HG03558 (cell line): ENCODE measurements at regions not wholly inside any gene's neighbourhood (a gene's known extent, or its start where the extent isn't known, plus 50 kb on each side); places are given as distances from the start of the nearest gene placed in this dataset.

Source experiments
- ATAC-seq: cut with Tn5 transposase; IDR thresholded peaks from one replicate; pipeline ENCODE4 v1.9.1; 2021; ENCODE audit warnings: moderate number of reproducible peaks; ENCODE audit not compliant: unreplicated experiment; ENCODE audit errors: extremely low read depth

DNA sequence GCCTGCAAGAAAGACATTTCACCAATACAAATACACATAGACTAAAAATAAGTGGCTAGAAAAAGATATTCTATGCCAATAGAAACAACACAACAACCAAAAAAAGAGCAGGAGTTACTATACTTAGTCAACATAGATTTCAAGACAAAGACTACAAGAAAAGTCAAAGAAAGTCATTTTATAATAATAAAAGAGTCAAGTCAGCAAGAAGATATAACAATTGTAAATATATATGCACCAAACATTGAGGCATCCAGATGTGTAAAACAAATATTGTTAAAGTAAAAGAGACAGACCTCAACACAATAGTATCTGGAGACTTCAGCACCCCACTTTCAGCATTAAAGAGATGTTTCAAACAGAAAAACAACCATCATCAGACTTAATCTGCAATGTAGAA is 104.6 kb downstream of the AMY1C start:
- ATAC-seq = no peak

DNA sequence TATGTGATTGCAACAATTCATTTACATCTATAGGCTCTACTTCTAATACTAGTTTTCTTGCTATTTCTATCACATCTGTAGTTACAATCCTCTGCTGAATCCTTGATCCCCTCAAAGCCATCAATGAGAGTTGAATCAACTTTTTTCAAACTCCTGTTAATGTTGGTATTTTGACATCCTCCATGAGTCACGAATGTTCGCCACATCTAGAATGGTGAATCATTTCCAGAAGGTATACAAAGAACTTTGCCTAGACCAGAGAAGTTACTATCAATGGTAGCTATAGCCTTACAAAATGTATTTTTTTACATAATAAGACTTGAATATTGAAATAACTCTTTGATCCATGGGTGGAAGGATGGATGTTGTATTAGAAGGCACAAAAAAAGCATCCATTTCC is 110.0 kb downstream of the AMY1C start:
- no peak for ATAC-seq

DNA sequence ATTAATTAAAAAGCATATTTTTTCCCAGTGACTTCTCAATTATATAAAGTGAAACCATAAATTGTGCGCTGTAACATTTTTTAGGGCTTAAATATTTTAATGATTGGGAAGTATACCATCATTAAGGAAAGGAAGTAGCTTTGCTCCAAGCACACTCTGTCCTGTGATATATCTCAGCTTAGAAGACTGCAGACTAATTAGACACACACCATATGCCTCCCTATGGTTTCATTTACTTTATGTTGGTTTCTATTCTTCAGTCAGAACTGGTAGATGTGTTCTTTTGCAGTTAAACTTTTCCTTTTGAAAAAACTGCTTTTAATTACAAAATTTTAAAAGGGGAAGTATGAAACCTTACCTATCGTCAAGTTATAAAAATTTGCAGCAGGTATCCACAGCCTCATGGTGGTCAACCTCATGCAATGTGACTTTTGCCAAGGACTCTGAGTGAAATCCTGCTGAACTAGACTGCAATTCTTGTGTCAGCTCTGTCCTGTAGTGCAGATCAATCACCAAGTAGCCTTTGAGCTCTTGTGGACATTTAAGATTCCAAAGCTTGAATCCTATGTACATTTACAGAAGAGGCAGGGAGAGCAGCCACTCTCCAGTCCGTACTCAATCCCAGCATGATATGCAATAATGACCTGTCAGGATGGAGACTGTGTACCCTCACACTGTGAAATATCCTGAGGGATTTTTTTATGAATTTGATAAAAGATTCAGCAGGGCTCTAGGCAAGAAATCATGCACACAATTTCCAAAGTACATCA is 149.1 kb downstream of the AMY1C start:
- ATAC-seq = no peak

DNA sequence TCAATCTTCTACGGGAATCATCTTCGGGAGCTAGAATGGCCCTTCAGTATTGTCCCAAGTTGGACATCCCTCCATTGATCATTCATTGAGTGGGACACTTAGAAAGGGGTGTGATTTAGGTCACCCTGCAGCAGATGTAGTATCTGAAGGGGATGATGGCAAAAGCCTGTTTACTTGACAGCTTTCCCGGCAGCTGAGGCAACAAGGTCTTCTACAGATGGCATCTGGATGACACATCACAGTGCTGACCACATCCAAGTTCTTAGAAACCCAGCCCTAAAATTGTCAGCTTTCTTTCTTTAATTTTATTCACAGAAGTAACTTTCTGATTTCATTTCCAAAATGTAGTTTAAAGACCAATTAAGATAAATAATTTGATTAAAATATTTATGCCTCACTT is 150.3 kb downstream of the AMY1C start:
- no peak for ATAC-seq

DNA sequence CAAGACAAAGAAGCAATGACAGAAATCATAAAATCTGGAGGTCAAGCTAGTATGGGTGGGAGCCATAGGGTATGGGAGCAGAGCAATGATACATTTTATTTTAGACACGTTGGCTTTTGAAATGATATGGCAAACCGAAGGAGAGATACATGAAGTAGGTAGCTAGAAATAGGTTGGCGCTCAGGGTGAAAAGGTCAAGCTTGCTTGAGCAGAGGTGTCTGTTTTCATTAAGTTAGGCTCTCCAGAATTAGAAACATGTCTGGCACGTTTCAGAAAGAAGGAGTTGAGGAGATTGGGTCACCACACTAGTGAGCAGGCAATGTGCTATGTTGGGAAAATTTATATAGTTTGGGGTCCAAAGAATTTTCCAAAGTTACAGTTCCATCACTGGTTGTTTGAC is 151.4 kb downstream of the AMY1C start:
- ATAC-seq = no peak

DNA sequence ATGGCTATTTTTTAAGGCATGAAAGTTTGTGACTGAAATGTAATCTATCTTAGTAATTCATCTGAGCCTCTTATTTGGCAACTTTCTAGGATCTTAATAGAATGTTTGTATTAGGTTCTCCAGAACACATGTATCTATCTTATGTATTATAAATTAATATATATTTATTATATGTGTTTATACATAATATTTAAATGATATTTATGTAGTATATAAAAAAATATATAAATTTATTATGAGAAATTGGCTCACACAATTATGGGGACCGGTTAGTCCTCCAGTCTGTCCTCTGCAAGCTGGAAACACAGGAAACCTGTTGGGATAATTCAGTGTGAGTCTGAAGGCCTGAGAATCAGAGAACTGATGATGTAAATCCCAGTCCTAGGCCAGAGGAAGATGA is 155.7 kb downstream of the AMY1C start:
- no peak for ATAC-seq

DNA sequence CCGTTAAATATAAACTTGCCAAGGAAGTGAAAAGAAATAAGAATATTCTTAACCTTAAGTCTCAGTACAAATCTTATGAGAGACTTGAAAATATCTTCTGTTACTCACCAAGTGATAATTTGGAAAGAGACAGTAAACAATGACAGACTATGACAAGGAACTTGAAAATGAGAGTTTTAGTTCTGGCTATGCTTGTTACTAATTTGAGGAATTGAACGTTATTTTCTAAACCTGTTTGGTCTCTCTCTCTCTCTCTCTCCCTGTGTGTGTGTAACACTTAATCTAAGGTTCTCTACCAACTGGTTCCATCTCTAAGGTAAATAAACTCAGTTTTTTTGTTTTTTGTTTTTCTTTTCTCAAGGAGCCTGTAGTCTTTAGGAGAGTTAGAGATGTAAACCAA is 161.8 kb downstream of the AMY1C start:
- ATAC-seq = no peak

DNA sequence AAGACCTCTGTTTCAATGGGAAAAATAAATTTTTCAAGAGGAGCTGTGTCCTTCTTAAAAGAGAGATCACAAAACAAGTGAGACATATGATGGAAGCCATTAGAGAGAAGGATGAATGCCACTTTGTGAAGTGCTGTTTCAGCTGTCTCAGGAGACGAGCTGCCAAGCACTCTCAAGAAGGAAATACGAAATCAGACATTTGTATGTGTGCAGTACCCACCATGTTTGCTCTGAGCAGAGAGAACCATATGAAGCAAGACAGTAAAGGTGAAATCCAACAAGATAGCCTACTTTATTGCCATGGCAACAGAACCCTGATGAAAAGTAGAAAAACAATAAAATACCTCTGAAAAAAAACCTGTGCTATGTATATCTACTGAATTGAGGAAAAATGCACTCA is 168.1 kb downstream of the AMY1C start:
- no peak for ATAC-seq

DNA sequence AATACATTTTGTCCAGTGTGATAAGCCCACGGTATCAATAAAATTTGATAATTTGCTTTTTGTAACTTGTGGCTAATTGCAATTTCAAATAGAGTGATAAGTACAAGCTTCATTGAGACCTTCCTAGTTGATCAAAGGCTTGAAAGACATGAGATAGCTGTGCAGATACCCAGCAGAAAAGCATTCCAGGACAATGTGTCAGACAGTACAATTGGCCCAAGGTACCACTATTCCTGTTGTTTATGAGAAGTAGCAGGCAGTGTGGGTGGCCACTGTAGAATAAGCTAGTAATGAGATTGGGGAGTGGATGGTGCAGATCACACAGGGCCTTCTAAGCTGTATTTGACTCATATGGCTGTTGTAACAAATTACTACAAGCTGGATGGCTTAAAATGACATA is 182.2 kb downstream of the AMY1C start:
- no peak for ATAC-seq

DNA sequence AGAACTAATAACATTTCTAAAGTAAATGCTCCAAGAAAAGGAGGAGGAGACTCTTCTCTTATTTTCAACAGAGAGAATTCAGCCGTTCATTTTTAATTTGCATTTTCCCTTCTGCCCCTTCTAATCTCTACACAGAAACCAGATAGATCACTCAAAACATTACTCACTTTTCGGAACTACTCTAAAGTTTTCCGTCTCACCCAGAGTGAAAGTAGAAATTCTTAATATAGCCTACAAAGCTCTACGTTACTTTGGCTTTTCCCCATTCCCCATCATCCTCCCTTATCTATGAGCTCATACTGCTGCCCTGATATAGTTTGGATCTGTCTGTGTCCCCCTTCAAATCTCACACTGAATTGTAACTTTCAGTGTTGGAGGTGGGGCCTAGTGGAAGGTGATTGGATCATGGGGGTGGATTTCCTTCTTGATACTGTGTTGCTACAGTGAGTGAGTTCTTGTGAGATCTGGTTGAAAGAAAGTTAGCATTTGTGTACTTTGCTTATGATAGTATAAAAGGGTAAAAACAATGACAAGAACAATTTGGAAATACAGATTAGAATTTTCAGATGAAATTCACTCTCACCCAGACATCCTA is 188.2 kb downstream of the AMY1C start:
- peak; percentile 86 for ATAC-seq

DNA sequence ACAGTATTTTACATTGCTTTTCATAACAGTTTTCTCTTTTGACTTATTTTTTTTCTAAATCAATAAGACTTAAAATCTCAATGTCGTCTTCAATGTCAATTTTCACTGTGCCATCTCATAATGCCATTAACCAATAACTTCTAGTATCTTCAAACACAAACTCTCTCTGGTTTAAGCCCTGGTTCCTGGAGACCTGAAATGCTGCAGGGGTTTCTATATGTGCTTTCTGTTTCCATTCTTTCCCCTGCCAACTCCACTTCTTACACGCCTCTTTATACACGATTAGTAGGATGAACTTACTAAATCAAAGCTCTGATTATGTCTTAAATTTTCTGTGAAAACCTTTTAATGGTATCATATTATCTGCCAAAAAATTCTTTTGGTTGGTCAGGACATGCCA is 191.4 kb downstream of the AMY1C start:
- ATAC-seq = no peak

DNA sequence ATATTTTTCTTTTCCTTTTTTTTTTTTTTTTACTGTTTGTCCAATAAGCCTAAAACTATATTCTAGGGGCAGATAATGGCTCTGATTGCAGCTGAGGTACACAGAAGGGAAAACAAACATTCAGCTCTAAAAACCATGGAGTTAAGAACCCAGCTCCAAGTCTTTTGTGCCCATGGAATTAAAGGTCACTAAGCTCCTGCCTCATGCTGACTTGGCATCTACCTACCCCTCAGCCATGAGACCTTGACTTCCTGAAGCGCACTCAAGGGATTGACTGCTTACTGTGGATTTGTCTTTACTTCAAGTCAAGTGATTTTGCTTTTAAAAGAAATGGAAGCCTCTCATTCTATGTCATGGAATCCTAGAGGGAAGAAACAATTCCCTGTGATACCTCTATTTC is 192.3 kb downstream of the AMY1C start:
- ATAC-seq = no peak

DNA sequence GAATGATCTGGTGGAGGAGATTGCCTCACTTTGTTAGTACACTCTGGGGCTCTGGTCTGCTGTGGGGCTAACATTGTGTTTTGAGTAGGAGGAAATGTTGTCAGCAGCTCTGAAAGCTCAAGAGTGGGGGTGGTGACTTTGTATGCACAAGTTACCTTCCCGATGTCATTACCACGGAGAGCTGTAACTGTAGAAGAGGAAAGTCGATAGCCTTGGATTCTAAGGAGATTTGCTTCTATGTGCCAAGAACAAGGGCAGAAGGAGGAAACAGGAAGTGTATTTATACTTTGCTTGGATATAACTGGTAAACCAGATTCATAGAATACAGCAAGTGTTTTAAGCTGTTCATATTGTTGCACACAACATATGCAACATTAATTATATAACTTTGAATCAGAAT is 196.1 kb downstream of the AMY1C start:
- no peak for ATAC-seq

DNA sequence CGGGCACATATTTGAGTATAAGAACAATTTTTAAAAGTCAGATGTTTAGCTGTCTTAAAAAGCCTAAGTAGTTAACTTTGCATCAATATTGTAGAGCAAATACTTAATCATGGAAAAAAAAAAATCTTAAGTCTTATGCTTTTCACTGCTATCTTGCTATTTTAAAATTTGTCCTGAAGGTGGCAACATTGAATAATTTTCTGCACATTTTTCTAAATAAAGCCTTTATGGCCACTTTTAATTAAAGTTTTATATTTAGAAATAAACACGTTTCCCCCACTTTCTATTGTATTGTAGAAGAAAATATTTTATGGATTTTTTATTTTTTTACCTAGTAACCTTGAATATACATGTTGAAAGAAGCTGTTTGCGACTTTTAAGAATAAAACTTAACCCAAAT is 198.8 kb downstream of the AMY1C start:
- ATAC-seq = no peak

DNA sequence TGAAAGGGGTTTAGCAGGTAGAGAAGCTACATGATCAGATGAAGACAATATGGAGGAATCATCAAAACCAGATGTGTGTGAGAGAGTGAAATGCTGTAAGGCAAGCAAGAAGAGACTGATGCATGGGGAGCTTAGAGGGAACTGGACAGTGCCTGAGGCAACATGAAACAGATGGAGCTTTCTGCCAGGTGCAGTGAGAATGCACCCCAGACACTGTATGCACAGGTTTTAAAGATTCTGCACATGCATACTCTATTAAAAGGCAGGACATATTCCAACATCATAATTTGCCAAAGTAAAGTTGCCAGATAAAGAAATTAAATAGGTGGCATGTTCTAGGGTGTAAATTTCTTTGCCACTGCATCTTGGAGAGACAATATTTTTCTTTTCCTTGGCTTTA is 200.1 kb downstream of the AMY1C start:
- ATAC-seq = no peak

DNA sequence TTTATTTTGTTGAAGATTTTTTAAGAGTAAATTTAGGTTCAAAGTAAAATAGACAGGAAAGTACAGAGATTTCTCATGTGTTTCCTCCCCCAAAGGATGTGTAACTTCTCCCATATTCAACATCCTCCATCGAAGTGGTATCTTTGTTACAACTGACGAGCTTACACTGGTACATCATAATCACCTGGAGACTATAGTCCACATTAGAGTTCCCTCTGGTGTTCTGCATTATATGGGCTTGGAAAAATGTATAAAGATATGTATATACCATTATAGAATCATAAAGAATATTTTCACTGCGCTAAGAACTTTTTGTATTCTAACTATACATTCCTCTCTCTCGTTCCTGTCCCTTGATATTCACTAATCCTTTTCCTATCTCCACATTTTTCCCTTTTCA is 203.7 kb downstream of the AMY1C start:
- ATAC-seq = no peak

DNA sequence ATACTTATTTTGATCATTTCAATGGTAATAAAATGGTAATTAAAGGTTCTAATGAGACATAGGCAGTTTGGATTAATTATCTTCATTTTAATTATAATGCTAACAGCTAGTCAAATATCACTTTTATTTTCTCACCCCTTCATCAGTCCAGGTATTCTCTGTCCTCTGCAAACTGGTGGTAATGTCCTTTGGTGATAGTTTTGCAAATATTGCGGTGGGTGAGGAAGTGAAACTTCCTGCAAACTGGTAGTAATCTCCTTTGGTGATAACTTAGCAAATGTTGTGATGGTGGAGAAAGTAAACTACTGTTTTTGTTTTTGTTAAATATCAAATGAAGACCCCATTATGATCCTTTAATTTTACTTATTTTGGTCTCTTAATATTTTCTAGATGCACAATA is 209.0 kb downstream of the AMY1C start:
- ATAC-seq = no peak

DNA sequence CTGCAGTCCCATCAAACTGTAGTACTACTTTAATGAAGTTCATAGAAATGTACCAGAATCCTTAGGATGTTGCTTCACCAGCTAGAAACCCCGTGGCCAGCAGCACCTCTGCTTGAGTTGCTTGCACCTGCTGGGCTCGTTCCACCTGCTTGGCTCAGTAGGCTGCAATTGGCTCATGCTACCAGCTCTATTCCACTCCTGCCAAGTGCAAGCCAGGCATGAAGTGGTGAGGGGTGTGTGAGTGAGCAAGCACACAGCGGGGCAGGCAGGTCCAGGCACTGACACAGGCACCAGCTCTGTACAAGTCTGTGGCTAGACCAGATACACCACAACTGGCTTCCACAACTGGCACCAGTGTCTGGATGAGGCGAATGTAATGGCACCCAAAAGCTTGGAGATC is 209.9 kb downstream of the AMY1C start:
- no peak for ATAC-seq

DNA sequence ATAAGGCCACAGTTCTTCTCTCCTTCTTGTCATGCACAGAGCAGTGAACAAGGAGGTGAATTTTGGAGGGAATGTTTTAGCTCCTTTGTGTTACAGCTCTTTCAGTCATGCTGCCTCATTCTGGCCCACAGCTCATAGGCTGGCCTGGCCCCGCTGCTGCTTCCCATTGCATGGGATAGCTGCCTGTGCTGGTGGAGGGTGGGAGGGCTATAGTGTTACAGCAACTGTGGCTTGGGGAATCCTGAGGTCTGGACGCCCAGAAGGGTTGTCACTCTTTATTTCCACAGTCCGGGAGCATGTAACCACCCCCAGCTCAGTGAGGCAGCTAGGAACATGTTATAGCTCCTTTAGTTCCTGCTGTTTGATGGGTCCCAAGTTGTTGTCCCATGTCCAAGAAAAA is 210.3 kb downstream of the AMY1C start:
- ATAC-seq = no peak

DNA sequence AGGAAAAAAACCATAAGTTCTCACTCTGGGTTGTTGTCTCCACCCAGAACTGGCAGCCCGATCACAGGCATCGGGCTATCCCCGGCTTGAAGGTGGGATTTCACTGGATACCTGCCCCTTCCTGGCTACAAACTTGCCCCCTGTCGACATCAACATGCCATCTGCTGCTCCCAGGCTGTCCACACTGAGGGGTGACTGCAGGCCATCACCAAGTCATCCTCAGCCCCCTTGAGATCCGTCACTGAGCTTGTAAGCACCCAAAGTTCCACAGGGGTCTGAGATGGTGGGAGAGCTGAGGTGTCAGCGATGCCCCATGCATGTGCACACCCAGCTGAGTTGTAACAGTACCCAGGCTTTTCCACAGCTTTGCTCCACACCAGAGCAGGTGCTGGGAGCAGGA is 211.0 kb downstream of the AMY1C start:
- no peak for ATAC-seq

DNA sequence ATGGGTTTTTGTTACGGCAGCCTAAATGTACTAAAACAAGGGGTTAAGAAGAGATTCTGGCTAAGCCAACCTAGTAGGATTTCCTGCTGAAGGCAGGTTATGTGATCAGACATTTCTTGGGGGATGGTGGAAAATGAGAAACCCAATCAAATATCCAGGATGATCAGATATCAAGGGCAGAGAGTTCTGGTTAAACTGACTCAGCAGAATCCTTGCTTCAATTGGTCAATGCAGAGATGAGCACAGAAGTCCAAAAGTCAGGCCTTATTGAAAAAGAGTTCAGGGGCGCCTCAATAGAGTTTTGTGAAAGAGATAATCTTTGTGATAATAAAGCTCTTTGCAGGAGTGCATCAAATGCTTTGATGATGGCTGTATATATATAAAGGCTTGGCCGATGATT is 237.1 kb downstream of the AMY1C start:
- no peak for ATAC-seq

DNA sequence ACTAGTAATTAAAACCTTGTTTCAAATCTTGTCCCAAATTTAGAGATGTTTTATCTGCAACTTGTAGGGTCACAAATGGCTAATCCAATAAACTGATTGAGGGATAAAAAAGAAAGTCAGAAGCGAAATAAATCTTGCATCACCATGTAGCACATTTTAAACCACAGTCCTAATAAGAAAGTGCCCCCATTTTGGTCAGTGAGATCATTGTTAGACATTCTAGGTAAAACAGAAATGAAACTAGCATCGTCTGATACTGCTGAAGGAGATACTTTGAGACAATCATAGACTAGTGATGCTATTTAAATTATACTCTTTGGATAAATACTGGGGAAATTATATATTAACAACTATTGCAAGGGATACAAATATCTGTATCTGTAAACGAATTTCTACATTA is 247.9 kb downstream of the AMY1C start:
- ATAC-seq = no peak
